PFSK-1 (cell line): ENCODE measurements at regions not wholly inside any gene's neighbourhood (a gene's known extent, or its start where the extent isn't known, plus 50 kb on each side); places are given as distances from the start of the nearest gene placed in this dataset.

ENCODE experiments used
- FOXP2 ChIP-seq: optimal IDR thresholded peaks from 2 replicates; pipeline ENCODE3; 2011; ENCODE audit warnings: borderline replicate concordance, control low read depth, inconsistent platforms; ENCODE audit not compliant: insufficient read depth; ENCODE audit errors: extremely low read length, extremely low read depth
- POLR2AphosphoS5 ChIP-seq: IDR thresholded peaks from 2 replicates; pipeline ENCODE4 v1.6.1; 2012; ENCODE audit warnings: low read depth, mild to moderate bottlenecking, control low read depth, low read length, moderate library complexity
- SIN3A ChIP-seq: IDR thresholded peaks from 2 replicates; pipeline ENCODE4 v1.6.1; 2012; ENCODE audit warnings: mild to moderate bottlenecking, low read length, moderate library complexity, borderline replicate concordance; ENCODE audit not compliant: insufficient read depth
- TAF1 ChIP-seq: IDR thresholded peaks from 2 replicates; pipeline ENCODE4 v1.6.1; 2012; ENCODE audit warnings: low read length, control low read depth, borderline replicate concordance; ENCODE audit not compliant: insufficient read depth
- TF ChIP-seq, protein P1 (sequence below), 2 experiments: IDR thresholded peaks; 2 replicates each; pipeline versions ENCODE4 v1.6.1 to v1.8.0; 2011 to 2012; ENCODE audit warnings: low read depth in 2 of 2, low read length in 2 of 2, control low read depth in 1 of 2, inconsistent platforms in 1 of 2, mild to moderate bottlenecking in 1 of 2, moderate library complexity in 1 of 2; ENCODE audit not compliant: insufficient read depth in 1 of 2

DNA sequence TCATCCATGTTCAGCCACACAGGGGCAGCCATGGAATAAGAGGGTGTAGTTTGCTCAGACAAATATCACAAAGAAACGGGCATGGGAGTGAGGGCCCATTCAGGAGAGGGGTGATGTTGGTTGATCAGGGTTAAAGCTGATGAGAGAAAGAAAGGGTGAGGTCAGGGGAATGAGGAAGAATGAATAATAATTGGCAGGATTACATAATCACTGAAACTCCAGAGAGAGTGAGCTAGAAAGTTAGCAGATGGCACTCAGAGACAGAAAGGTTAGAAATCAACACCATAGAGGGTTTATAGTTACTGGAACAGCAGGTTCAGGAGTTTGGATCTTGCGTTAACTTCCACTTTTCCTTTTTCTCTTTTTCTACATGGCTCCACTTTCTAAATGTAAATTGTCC, 113.9 kb downstream of the TAF11L14 start:
- TF ChIP-seq TAF1 (no peak), POLR2AphosphoS5 (no peak), SIN3A (no peak)
- TF ChIP-seq, protein P1, sequence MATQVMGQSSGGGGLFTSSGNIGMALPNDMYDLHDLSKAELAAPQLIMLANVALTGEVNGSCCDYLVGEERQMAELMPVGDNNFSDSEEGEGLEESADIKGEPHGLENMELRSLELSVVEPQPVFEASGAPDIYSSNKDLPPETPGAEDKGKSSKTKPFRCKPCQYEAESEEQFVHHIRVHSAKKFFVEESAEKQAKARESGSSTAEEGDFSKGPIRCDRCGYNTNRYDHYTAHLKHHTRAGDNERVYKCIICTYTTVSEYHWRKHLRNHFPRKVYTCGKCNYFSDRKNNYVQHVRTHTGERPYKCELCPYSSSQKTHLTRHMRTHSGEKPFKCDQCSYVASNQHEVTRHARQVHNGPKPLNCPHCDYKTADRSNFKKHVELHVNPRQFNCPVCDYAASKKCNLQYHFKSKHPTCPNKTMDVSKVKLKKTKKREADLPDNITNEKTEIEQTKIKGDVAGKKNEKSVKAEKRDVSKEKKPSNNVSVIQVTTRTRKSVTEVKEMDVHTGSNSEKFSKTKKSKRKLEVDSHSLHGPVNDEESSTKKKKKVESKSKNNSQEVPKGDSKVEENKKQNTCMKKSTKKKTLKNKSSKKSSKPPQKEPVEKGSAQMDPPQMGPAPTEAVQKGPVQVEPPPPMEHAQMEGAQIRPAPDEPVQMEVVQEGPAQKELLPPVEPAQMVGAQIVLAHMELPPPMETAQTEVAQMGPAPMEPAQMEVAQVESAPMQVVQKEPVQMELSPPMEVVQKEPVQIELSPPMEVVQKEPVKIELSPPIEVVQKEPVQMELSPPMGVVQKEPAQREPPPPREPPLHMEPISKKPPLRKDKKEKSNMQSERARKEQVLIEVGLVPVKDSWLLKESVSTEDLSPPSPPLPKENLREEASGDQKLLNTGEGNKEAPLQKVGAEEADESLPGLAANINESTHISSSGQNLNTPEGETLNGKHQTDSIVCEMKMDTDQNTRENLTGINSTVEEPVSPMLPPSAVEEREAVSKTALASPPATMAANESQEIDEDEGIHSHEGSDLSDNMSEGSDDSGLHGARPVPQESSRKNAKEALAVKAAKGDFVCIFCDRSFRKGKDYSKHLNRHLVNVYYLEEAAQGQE (IDR thresholded peaks at IDR 0.05; ENCODE audit: insufficient read depth in 1 of 2, low read depth in 2 of 2, low read length in 2 of 2): no peak

DNA sequence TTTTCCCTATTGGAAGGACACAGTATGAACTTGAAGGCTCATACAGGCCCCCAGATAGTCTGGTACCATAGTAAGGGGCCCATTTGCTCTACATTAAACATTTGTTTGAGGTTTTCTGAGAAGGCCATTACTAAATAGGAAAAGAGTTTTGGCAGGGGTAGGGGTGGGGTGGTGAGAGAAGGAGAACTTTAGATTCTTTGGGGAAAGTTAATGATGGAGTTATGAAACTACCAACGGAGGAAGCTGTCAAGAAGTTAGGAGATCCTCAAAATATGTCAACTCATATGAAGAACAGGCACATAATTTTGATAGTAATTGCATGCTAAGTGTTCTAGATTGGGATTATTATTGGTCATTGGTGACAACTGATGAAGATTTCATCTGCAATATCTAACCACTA, 114.7 kb downstream of the TAF11L14 start:
- TF ChIP-seq, protein P1 (IDR thresholded peaks at IDR 0.05; ENCODE audit: insufficient read depth in 1 of 2, low read depth in 2 of 2, low read length in 2 of 2): no peak
- TF ChIP-seq POLR2AphosphoS5: no peak
- TF ChIP-seq SIN3A: no peak
- TF ChIP-seq FOXP2: no peak
- TF ChIP-seq TAF1: no peak

DNA sequence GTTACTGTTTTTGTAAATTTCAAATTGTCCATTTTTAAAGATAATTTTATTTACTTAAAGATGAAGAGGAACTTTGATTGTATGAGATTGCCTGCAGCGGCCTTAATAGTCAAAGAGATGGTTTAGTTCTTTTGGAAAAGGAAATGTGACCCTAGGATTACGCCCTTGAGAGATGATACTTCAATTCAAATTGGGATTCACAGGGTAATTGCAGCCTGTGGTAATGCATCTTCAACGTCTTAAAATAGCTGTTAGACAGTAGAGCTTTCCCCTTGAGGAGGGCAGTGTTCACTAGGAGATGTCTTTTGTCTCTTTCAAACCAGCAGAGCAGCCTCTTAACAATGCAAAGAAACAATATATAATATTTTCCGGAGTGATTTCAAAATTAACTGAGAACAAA, 127.1 kb downstream of the TAF11L14 start:
- no peak for TF ChIP-seq FOXP2
- no peak for TF ChIP-seq SIN3A
- TF ChIP-seq, protein P1 (IDR thresholded peaks at IDR 0.05; ENCODE audit: insufficient read depth in 1 of 2, low read depth in 2 of 2, low read length in 2 of 2): no peak

DNA sequence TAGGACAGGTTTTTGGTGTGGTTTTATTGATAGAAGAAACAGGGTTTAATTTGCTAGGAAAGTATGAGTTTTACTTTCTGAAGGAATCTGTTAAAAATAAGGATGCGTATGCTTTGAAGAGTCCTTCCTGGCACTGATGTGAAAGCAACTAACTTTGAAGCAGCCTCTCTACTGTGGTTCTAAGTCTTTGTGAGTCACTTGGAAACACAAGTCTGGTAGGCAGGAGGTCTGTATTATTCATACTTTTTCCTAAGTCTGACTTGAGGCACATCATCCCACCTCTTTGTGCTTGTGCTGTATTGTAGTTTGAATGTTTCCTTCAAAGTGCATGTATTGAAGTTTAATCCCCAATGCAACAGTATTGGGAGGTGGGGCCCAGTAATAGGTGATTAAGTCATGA, 129.0 kb downstream of the TAF11L14 start:
- no peak for TF ChIP-seq SIN3A
- TF ChIP-seq FOXP2: no peak
- TF ChIP-seq, protein P1 (IDR thresholded peaks at IDR 0.05; ENCODE audit: insufficient read depth in 1 of 2, low read depth in 2 of 2, low read length in 2 of 2): no peak
- TF ChIP-seq TAF1: no peak
- no peak for TF ChIP-seq POLR2AphosphoS5

DNA sequence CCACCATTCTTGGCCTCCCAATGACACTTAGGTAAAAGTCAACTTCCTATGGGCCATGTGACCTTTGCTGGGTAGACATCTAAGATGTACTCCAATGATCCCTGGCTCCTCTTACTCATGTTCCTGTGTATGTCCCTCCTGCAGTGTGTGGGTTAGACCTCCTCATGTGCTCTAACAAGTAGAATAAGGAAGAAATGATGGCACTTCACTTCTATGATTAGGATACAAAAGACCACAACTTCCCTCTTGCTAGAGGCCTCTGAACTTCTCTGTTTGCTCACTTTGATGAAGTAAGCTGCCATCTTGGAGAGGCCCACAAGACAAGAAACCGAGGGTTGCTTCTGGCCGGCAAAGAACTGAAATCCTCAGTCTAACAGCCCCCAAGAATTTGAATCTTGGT, 131.8 kb downstream of the TAF11L14 start:
- TF ChIP-seq, protein P1 (IDR thresholded peaks at IDR 0.05; ENCODE audit: insufficient read depth in 1 of 2, low read depth in 2 of 2, low read length in 2 of 2): no peak
- TF ChIP-seq POLR2AphosphoS5: no peak
- no peak for TF ChIP-seq TAF1
- TF ChIP-seq SIN3A: no peak
